Smooth muscle cell (in vitro differentiated cells): ENCODE measurements at regions not wholly inside any gene's neighbourhood (a gene's known extent, or its start where the extent isn't known, plus 50 kb on each side); places are given as distances from the start of the nearest gene placed in this dataset.

Source experiments
- DNase-seq: peaks from one replicate; lab custom pipeline; 2025; ENCODE audit not compliant: unreplicated experiment; lab: John Stamatoyannopoulos, UW
- H2AFZ ChIP-seq: fragments of 200-600 bp; sonication (generic); 2 replicates; pipeline ENCODE4 v1.6.0; 2016; ENCODE audit warnings: antibody characterized with exemption, low read depth, mild to moderate bottlenecking
- H3F3A ChIP-seq: fragments of 200-600 bp; sonication (generic); 2 replicates; pipeline ENCODE4 v1.6.0; 2017; ENCODE audit warnings: antibody characterized with exemption, low read depth
- H3K27ac ChIP-seq: fragments of 200-600 bp; sonication (generic); 2 replicates; pipeline ENCODE4 v1.5.1; 2016; ENCODE audit warnings: low read depth, mild to moderate bottlenecking
- H3K27me3 ChIP-seq: fragments of 200-600 bp; sonication (generic); 2 replicates; pipeline ENCODE4 v1.6.1; 2016; ENCODE audit warnings: low read depth, mild to moderate bottlenecking
- H3K36me3 ChIP-seq: fragments of 200-600 bp; sonication (generic); 2 replicates; pipeline ENCODE4 v1.5.1; 2016; ENCODE audit warnings: low read depth
- H3K4me1 ChIP-seq: fragments of 200-600 bp; sonication (generic); 2 replicates; pipeline ENCODE4 v1.5.1; 2016; ENCODE audit warnings: low read depth
- H3K4me2 ChIP-seq: fragments of 200-600 bp; sonication (generic); 2 replicates; pipeline ENCODE4 v1.6.0; 2016; ENCODE audit warnings: mild to moderate bottlenecking
- H3K4me3 ChIP-seq: fragments of 200-600 bp; sonication (generic); 2 replicates; pipeline ENCODE4 v1.5.1; 2016; ENCODE audit warnings: mild to moderate bottlenecking
- H3K79me2 ChIP-seq: fragments of 200-600 bp; sonication (generic); 2 replicates; pipeline ENCODE4 v1.6.0; 2016; ENCODE audit warnings: low read depth, mild to moderate bottlenecking
- H3K9ac ChIP-seq: fragments of 200-600 bp; sonication (generic); 2 replicates; pipeline ENCODE4 v1.6.0; 2016; ENCODE audit warnings: low read depth
- H3K9me3 ChIP-seq: fragments of 200-600 bp; sonication (generic); replicated peaks from 2 replicates; pipeline ENCODE4 v1.5.1; 2016; ENCODE audit warnings: low read depth
- H4K20me1 ChIP-seq: fragments of 200-600 bp; sonication (generic); 2 replicates; pipeline ENCODE4 v1.6.0; 2016; ENCODE audit warnings: low read depth
- WGBS: methylation state at CpG from one replicate; pipeline ENCODE4 v1.1.7; 2016; ENCODE audit warnings: low lambda C conversion rate; 5-methylcytosine and 5-hydroxymethylcytosine counted together
- TF ChIP-seq, protein P1 (sequence below): fragments of 200-600 bp; sonication (generic); IDR thresholded peaks from 2 replicates; pipeline ENCODE4 v1.5.1; 2017; ENCODE audit warnings: borderline replicate concordance, mild to moderate bottlenecking, antibody characterized with exemption; ENCODE audit not compliant: insufficient read depth, poor library complexity, severe bottlenecking

- TF ChIP-seq, protein P1, sequence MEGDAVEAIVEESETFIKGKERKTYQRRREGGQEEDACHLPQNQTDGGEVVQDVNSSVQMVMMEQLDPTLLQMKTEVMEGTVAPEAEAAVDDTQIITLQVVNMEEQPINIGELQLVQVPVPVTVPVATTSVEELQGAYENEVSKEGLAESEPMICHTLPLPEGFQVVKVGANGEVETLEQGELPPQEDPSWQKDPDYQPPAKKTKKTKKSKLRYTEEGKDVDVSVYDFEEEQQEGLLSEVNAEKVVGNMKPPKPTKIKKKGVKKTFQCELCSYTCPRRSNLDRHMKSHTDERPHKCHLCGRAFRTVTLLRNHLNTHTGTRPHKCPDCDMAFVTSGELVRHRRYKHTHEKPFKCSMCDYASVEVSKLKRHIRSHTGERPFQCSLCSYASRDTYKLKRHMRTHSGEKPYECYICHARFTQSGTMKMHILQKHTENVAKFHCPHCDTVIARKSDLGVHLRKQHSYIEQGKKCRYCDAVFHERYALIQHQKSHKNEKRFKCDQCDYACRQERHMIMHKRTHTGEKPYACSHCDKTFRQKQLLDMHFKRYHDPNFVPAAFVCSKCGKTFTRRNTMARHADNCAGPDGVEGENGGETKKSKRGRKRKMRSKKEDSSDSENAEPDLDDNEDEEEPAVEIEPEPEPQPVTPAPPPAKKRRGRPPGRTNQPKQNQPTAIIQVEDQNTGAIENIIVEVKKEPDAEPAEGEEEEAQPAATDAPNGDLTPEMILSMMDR = no peak
- Histone ChIP-seq H3K27me3 (no peaks in the 10 kb centered on the region), H3F3A (no peaks in the 10 kb centered on the region), H4K20me1 (no peaks in the 10 kb centered on the region), H3K9me3 (no peaks in the 10 kb centered on the region), H3K36me3 (no peaks in the 10 kb centered on the region), H3K79me2 (no peaks in the 10 kb centered on the region), H3K27ac (no peak overlapping the region), H3K4me3 (no peak overlapping the region), H3K4me2 (no peak overlapping the region), H2AFZ (no peak overlapping the region), H3K4me1 (peaks cover 45% of the 10 kb centered on the region), H3K9ac (no peak overlapping the region)
- WGBS = 84% methylated on average over 3 of the region's 3 CpGs
- no peak for DNase-seq
Observed at GRCh38 chr2:6078414-6078813, 386.2 kb downstream of the SOX11 start.

DNA sequence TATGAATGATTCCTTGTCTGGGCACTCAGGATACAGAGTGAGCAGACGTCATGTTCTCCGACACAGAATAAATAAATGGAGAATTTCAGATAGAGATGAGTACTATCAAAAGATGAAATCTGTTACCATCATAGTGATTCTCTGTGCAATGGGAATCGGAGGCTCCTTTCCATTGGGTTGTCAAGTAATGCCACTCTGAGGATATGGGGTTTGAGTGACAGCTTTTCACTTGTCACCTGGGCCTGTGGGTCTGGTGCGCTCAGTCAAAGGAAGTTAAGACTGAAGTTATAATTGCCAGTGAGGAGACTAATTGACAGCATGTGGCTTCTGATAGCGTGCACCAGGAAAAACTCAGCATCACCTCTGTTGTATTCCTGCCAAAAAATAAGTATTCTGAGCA lies 387.2 kb downstream of the SOX11 start:
- no peaks in the 10 kb centered on the region for H3F3A ChIP-seq
- no peaks in the 10 kb centered on the region for H3K27me3 ChIP-seq
- H3K4me3 ChIP-seq = no peak overlapping the region
- no peaks in the 10 kb centered on the region for H3K9me3 ChIP-seq
- TF ChIP-seq, protein P1 = no peak
- H3K36me3 ChIP-seq = no peaks in the 10 kb centered on the region
- no peaks in the 10 kb centered on the region for H4K20me1 ChIP-seq
- no peak for DNase-seq
- H3K27ac ChIP-seq = no peak overlapping the region
- peaks cover 37% of the 10 kb centered on the region for H3K4me1 ChIP-seq
- no peak overlapping the region for H2AFZ ChIP-seq
- no peaks in the 10 kb centered on the region for H3K79me2 ChIP-seq
- H3K9ac ChIP-seq = no peak overlapping the region
- 81% methylated on average over 5 of the region's 5 CpGs for WGBS
- H3K4me2 ChIP-seq = no peak overlapping the region

DNA sequence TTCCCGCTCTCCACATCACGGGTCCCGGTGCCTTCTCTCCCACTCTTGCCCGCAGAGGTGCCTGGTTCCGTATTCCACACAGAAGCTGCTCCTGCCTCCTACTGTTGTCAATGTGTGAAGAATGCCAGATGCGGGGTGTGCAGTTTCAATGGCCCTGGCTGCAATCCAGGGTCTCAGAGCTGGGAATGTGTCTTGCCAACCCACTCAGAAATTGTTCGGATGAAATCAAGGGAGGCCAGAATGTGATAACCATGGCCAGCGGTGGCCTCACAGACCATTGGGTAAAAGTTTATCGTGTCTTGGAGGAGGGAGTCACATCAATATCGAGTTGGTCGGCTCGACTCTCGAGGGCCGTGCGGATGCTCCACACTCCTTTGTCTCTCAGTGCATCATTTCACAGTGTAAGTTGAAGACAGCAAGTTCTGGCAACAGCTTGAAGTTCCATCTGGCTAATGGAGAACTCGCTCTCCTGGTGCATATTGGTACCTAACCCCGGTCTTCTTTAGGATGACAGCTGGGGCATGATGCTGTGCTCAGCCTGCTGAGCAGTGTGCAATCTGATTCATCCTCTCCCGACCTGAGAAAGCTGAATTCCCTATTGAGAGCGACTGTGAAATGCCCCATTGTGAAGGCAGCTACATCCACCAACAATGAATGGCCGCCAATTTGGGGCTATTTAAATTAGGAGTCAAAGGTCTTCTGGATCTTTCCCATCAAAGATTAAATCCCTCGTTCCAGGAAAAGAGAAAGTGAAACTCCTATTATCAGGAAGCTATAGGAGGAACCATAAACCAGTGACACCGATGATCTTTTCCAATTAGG lies 389.0 kb downstream of the SOX11 start:
- no peak overlapping the region for H3K4me2 ChIP-seq
- no peak overlapping the region for H3K27ac ChIP-seq
- no peaks in the 10 kb centered on the region for H3F3A ChIP-seq
- peaks cover 26% of the 10 kb centered on the region for H3K4me1 ChIP-seq
- H3K9me3 ChIP-seq = no peaks in the 10 kb centered on the region
- H3K27me3 ChIP-seq = no peaks in the 10 kb centered on the region
- no peak overlapping the region for H2AFZ ChIP-seq
- H3K36me3 ChIP-seq = no peaks in the 10 kb centered on the region
- no peaks in the 10 kb centered on the region for H4K20me1 ChIP-seq
- no peak for DNase-seq
- H3K4me3 ChIP-seq = no peak overlapping the region
- TF ChIP-seq, protein P1 = no peak
- 92% methylated on average over 22 of the region's 22 CpGs for WGBS
- H3K9ac ChIP-seq = no peak overlapping the region
- no peaks in the 10 kb centered on the region for H3K79me2 ChIP-seq
